ENCODE measurements at regions not wholly inside any gene's neighbourhood (a gene's known extent, or its start where the extent isn't known, plus 50 kb on each side); places are given as distances from the start of the nearest gene placed in this dataset.

GRCh38 chr16:51382211-51382610, 231.1 kb upstream of the SALL1 start:
- no peak overlapping the region for H3K4me3 ChIP-seq
- no peak overlapping the region for H3K27ac ChIP-seq
- DNase-seq (ENCODE audit: low spot score in 2 of 2), result no peak
- H3K9me3 ChIP-seq, result no peaks in the 10 kb centered on the region
- TF ChIP-seq POLR2A (IDR thresholded peaks at IDR 0.05) (no peak), POLR2AphosphoS5 (IDR thresholded peaks at IDR 0.05) (no peak), CTCF (IDR thresholded peaks at IDR 0.05) (no peak)
- no peaks in the 10 kb centered on the region for H3K4me1 ChIP-seq
- H3K27me3 ChIP-seq, result no peaks in the 10 kb centered on the region
- intact Hi-C loops (cut with DNase I; ENCODE audit: low total_unique reads), result no loop called here
- no peaks in the 10 kb centered on the region for H3K36me3 ChIP-seq

- Histone ChIP-seq H3K4me3 (no peak overlapping the region), H3K4me1 (no peaks in the 10 kb centered on the region), H3K27ac (no peak overlapping the region), H3K9me3 (no peaks in the 10 kb centered on the region), H3K27me3 (no peaks in the 10 kb centered on the region), H3K36me3 (no peaks in the 10 kb centered on the region)
- intact Hi-C loops (cut with DNase I; ENCODE audit: low total_unique reads), result no loop called here
- no peak for TF ChIP-seq POLR2A (IDR thresholded peaks at IDR 0.05)
- TF ChIP-seq CTCF (IDR thresholded peaks at IDR 0.05), result no peak
- no peak for TF ChIP-seq POLR2AphosphoS5 (IDR thresholded peaks at IDR 0.05)
- no peak for DNase-seq (ENCODE audit: low spot score in 2 of 2)
These were observed 225.0 kb upstream of the SALL1 start for GRCh38 chr16:51376080-51376479.

GRCh38 chr16:51374790-51375189, 223.7 kb upstream of the SALL1 start:
- no peaks in the 10 kb centered on the region for H3K4me1 ChIP-seq
- no peak overlapping the region for H3K4me3 ChIP-seq
- H3K9me3 ChIP-seq, result no peaks in the 10 kb centered on the region
- no peaks in the 10 kb centered on the region for H3K36me3 ChIP-seq
- no peak overlapping the region for H3K27ac ChIP-seq
- intact Hi-C loops (cut with DNase I; ENCODE audit: low total_unique reads), result no loop called here
- TF ChIP-seq POLR2A (IDR thresholded peaks at IDR 0.05), result no peak
- no peak for TF ChIP-seq CTCF (IDR thresholded peaks at IDR 0.05)
- no peak for TF ChIP-seq POLR2AphosphoS5 (IDR thresholded peaks at IDR 0.05)
- no peak for DNase-seq (ENCODE audit: low spot score in 2 of 2)
- no peaks in the 10 kb centered on the region for H3K27me3 ChIP-seq

- H3K27me3 ChIP-seq, result no peaks in the 10 kb centered on the region
- no peaks in the 10 kb centered on the region for H3K4me1 ChIP-seq
- no peaks in the 10 kb centered on the region for H3K9me3 ChIP-seq
- no peak overlapping the region for H3K27ac ChIP-seq
- H3K36me3 ChIP-seq, result no peaks in the 10 kb centered on the region
- TF ChIP-seq POLR2AphosphoS5 (IDR thresholded peaks at IDR 0.05) (no peak), CTCF (IDR thresholded peaks at IDR 0.05) (no peak), POLR2A (IDR thresholded peaks at IDR 0.05) (no peak)
- no peak overlapping the region for H3K4me3 ChIP-seq
- intact Hi-C loops (cut with DNase I; ENCODE audit: low total_unique reads), result no loop called here
- no peak for DNase-seq (ENCODE audit: low spot score in 2 of 2)
These were observed 223.3 kb upstream of the SALL1 start for GRCh38 chr16:51374346-51374745.

GRCh38 chr16:51365715-51366114, 214.6 kb upstream of the SALL1 start:
- intact Hi-C loops (cut with DNase I; ENCODE audit: low total_unique reads), result no loop called here
- H3K4me1 ChIP-seq, result no peaks in the 10 kb centered on the region
- H3K36me3 ChIP-seq, result no peaks in the 10 kb centered on the region
- no peak for DNase-seq (ENCODE audit: low spot score in 2 of 2)
- H3K27me3 ChIP-seq, result no peaks in the 10 kb centered on the region
- no peak overlapping the region for H3K27ac ChIP-seq
- TF ChIP-seq CTCF (IDR thresholded peaks at IDR 0.05), result no peak
- TF ChIP-seq POLR2A (IDR thresholded peaks at IDR 0.05), result no peak
- no peak for TF ChIP-seq POLR2AphosphoS5 (IDR thresholded peaks at IDR 0.05)
- no peak overlapping the region for H3K4me3 ChIP-seq
- H3K9me3 ChIP-seq, result no peaks in the 10 kb centered on the region

Data from breast epithelium (tissue), 4 donors.